PC-3 (cell line): ENCODE measurements at regions not wholly inside any gene's neighbourhood (a gene's known extent, or its start where the extent isn't known, plus 50 kb on each side); places are given as distances from the start of the nearest gene placed in this dataset.

Experiments
- ATAC-seq: fragments of 200-7000 bp; cut with Tn5 transposase; 2 replicates; pipeline ENCODE4 v1.9.1; 2020; ENCODE audit warnings: mild to moderate bottlenecking, moderate library complexity
- BruUV-seq: library from RNA; stranded (reverse); fragments of 400-500 nt; replicated peaks from 2 replicates; lab custom pipeline; 2021; lab: Mats Ljungman, UMichigan
- CTCF ChIA-PET: fragments of 300-600 bp; sonication (Branson Sonifier 250); formaldehyde crosslinking; loops from one replicate; lab custom pipeline; 2022; ENCODE audit warnings: antibody characterized with exemption; lab: Charles Lee
- POLR2A ChIA-PET: fragments of 300-600 bp; sonication (Branson Sonifier 250); formaldehyde crosslinking; loops from one replicate; lab custom pipeline; 2022; ENCODE audit warnings: antibody characterized with exemption; ENCODE audit not compliant: unreplicated experiment; lab: Charles Lee
- DNase-seq: peaks from one replicate; pipeline ENCODE4 v3.0.0-alpha.2; 2015
- H2AFZ ChIP-seq: fragments of 300-600 bp; sonication (generic); 2 replicates; pipeline ENCODE4 v1.6.0; 2016; ENCODE audit warnings: antibody characterized with exemption, low read length
- H3F3A ChIP-seq: fragments of 300-600 bp; sonication (generic); one replicate; pipeline ENCODE4 v1.6.0; 2017; ENCODE audit warnings: antibody characterized with exemption, low read length, control low read depth, mild to moderate bottlenecking; ENCODE audit not compliant: unreplicated experiment
- H3K27ac ChIP-seq: fragments of 300-600 bp; sonication (generic); 2 replicates; pipeline ENCODE4 v1.5.1; 2016; ENCODE audit warnings: mild to moderate bottlenecking, low read length
- H3K27me3 ChIP-seq: fragments of 300-600 bp; sonication (generic); 2 replicates; pipeline ENCODE4 v1.6.1; 2016; ENCODE audit warnings: low read length, mixed read lengths
- H3K36me3 ChIP-seq: fragments of 300-600 bp; sonication (generic); 2 replicates; pipeline ENCODE4 v1.6.1; 2016; ENCODE audit warnings: low read depth, mixed run types, low read length, mixed read lengths
- H3K4me1 ChIP-seq: fragments of 300-600 bp; sonication (generic); 2 replicates; pipeline ENCODE4 v1.5.1; 2016; ENCODE audit warnings: low read length; ENCODE audit not compliant: insufficient read depth
- H3K4me2 ChIP-seq: fragments of 300-600 bp; sonication (generic); 2 replicates; pipeline ENCODE4 v1.6.0; 2016; ENCODE audit warnings: low read length
- H3K4me3 ChIP-seq: fragments of 300-600 bp; sonication (generic); 2 replicates; pipeline ENCODE4 v1.5.1; 2016; ENCODE audit warnings: mild to moderate bottlenecking, low read length, mixed read lengths
- H3K79me2 ChIP-seq: fragments of 300-600 bp; sonication (generic); 2 replicates; pipeline ENCODE4 v1.6.1; 2017; ENCODE audit warnings: low read length, mixed read lengths
- H3K9ac ChIP-seq: fragments of 300-600 bp; sonication (generic); 2 replicates; pipeline ENCODE4 v1.6.0; 2016; ENCODE audit warnings: mild to moderate bottlenecking, low read length
- H3K9me2 ChIP-seq: fragments of 300-600 bp; sonication (generic); replicated peaks from 2 replicates; pipeline ENCODE4 v1.6.1; 2016; ENCODE audit warnings: mixed run types, low read length, mixed read lengths
- H3K9me3 ChIP-seq: fragments of 300-600 bp; sonication (generic); 2 replicates; pipeline ENCODE4 v1.6.1; 2016; ENCODE audit warnings: low read length, mixed read lengths
- H4K20me1 ChIP-seq: fragments of 300-600 bp; sonication (generic); 2 replicates; pipeline ENCODE4 v1.6.1; 2016; ENCODE audit warnings: low read length, mixed read lengths
- EZH2 ChIP-seq: fragments of 300-600 bp; sonication (generic); IDR thresholded peaks from one replicate; pipeline ENCODE4 v1.6.1; 2017; ENCODE audit warnings: antibody characterized with exemption, mild to moderate bottlenecking, low read length; ENCODE audit not compliant: unreplicated experiment
- EZH2phosphoT487 ChIP-seq: fragments of 300-600 bp; sonication (generic); IDR thresholded peaks from 2 replicates; pipeline ENCODE4 v1.6.1; 2018; ENCODE audit warnings: mild to moderate bottlenecking, antibody characterized with exemption, low read length, borderline replicate concordance
- intact Hi-C: fragments of 100-400 bp; cut with micrococcal nuclease; formaldehyde crosslinking; loops from 2 replicates; pipeline ENCODE4 v1.9.0; 2023
- TF ChIP-seq, protein P1 (sequence below): fragments of 300-600 bp; sonication (generic); conservative IDR thresholded peaks from 2 replicates; pipeline ENCODE4 v1.5.1; 2017; ENCODE audit warnings: antibody characterized with exemption, low read depth, mild to moderate bottlenecking, low read length

DNA sequence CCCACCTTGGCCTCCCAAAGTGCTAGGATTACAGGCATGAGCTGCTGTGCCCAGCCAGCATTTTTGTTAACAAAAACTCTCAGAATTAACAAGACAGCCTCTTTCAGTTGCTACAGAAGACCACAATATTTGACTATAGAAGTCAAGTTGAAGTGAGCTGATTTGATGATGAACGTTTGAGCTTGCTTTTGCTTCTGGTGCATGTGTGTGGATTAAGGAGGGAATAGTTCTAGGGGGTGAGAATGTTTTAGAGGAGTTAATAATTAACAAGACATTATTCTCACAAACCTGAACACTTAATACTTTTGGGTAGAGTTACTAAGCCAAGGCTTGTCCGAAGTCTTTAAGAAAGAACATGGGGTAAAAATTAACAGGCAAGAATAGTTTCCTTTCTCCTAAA, 191.6 kb downstream of the TENT4A start:
- BruUV-seq = no TSS peak
- no peaks in the 10 kb centered on the region for H3K36me3 ChIP-seq
- H3K9me2 ChIP-seq = no peaks in the 10 kb centered on the region
- H3K9ac ChIP-seq = no peak overlapping the region
- ATAC-seq (no peak), DNase-seq (no peak)
- H4K20me1 ChIP-seq = no peaks in the 10 kb centered on the region
- H3K79me2 ChIP-seq = no peaks in the 10 kb centered on the region
- peaks cover 85% of the 10 kb centered on the region for H3K27me3 ChIP-seq
- H3K4me3 ChIP-seq = no peak overlapping the region
- intact Hi-C loops = no loop called here
- H2AFZ ChIP-seq = no peak overlapping the region
- CTCF ChIA-PET = no interaction called here
- H3K4me1 ChIP-seq = no peaks in the 10 kb centered on the region
- no peaks in the 10 kb centered on the region for H3F3A ChIP-seq
- H3K27ac ChIP-seq = no peak overlapping the region
- no peaks in the 10 kb centered on the region for H3K9me3 ChIP-seq
- POLR2A ChIA-PET = no interaction called here
- no peak for TF ChIP-seq EZH2phosphoT487
- TF ChIP-seq, protein P1, sequence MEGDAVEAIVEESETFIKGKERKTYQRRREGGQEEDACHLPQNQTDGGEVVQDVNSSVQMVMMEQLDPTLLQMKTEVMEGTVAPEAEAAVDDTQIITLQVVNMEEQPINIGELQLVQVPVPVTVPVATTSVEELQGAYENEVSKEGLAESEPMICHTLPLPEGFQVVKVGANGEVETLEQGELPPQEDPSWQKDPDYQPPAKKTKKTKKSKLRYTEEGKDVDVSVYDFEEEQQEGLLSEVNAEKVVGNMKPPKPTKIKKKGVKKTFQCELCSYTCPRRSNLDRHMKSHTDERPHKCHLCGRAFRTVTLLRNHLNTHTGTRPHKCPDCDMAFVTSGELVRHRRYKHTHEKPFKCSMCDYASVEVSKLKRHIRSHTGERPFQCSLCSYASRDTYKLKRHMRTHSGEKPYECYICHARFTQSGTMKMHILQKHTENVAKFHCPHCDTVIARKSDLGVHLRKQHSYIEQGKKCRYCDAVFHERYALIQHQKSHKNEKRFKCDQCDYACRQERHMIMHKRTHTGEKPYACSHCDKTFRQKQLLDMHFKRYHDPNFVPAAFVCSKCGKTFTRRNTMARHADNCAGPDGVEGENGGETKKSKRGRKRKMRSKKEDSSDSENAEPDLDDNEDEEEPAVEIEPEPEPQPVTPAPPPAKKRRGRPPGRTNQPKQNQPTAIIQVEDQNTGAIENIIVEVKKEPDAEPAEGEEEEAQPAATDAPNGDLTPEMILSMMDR = no peak
- no peak for TF ChIP-seq EZH2
- no peak overlapping the region for H3K4me2 ChIP-seq

DNA sequence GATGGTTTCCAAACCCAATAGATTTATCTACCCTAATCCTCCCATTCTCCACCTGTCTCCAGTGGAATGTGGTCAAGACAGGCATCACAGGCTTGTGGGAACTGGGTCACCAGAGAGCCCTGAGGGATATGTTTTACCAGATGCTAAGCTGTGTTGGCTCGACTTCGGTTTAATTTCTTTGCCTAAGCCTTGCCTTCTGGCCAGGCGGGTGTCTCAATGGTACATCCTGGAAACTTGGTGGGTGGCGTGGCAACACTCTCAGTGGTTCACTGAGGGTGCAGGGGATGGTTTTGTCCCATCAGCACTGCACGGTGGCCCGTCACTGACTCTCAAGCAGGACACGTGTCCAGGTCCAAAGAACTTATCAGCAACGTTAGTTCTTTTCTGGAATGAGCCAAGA, 192.2 kb downstream of the TENT4A start:
- Histone ChIP-seq H3K4me2 (no peak overlapping the region), H3K9ac (no peak overlapping the region), H3F3A (no peaks in the 10 kb centered on the region), H3K36me3 (no peaks in the 10 kb centered on the region), H3K4me1 (no peaks in the 10 kb centered on the region), H3K79me2 (no peaks in the 10 kb centered on the region), H3K4me3 (no peak overlapping the region), H3K9me3 (no peaks in the 10 kb centered on the region), H4K20me1 (no peaks in the 10 kb centered on the region), H3K27me3 (peaks cover 85% of the 10 kb centered on the region), H3K9me2 (no peaks in the 10 kb centered on the region), H2AFZ (no peak overlapping the region), H3K27ac (no peak overlapping the region)
- TF ChIP-seq, protein P1 = no peak
- TF ChIP-seq EZH2phosphoT487 = no peak
- no peak for TF ChIP-seq EZH2
- intact Hi-C loops = no loop called here
- POLR2A ChIA-PET = no interaction called here
- CTCF ChIA-PET = no interaction called here
- ATAC-seq = no peak
- DNase-seq = no peak
- no TSS peak for BruUV-seq

DNA sequence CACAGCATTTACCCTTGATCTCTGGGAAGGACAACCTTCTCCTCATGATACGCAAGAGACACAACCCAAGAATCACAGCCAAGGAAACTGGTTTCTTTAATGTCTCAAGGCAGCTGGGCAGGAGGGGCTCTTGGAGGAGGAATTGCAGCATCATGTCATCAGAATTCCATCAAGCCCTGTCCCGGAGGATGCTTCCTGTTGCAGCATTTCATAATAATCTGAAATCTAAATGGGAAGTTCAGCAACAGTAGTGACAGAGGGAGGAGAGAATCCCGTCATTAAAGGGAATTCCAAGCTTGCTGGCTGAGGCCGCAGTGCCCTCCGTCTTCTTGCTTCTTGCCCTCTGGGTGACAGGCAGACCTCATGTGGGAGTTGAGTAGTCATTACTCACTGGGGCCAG, 192.7 kb downstream of the TENT4A start:
- H3K9me2 ChIP-seq = no peaks in the 10 kb centered on the region
- no peak overlapping the region for H3K9ac ChIP-seq
- DNase-seq (no peak), ATAC-seq (no peak)
- H3K79me2 ChIP-seq = no peaks in the 10 kb centered on the region
- BruUV-seq = no TSS peak
- no peak overlapping the region for H3K27ac ChIP-seq
- H3K4me3 ChIP-seq = no peak overlapping the region
- H3K4me2 ChIP-seq = no peak overlapping the region
- ChIA-PET POLR2A (no interaction called here), CTCF (no interaction called here)
- H3K27me3 ChIP-seq = peaks cover 85% of the 10 kb centered on the region
- no peaks in the 10 kb centered on the region for H3K4me1 ChIP-seq
- no peaks in the 10 kb centered on the region for H3F3A ChIP-seq
- H2AFZ ChIP-seq = no peak overlapping the region
- H3K9me3 ChIP-seq = no peaks in the 10 kb centered on the region
- intact Hi-C loops = no loop called here
- H4K20me1 ChIP-seq = no peaks in the 10 kb centered on the region
- H3K36me3 ChIP-seq = no peaks in the 10 kb centered on the region
- TF ChIP-seq EZH2phosphoT487 = no peak
- no peak for TF ChIP-seq EZH2
- TF ChIP-seq, protein P1 = no peak
